Glomerular endothelial cell (primary cell): ENCODE measurements at regions not wholly inside any gene's neighbourhood (a gene's known extent, or its start where the extent isn't known, plus 50 kb on each side); places are given as distances from the start of the nearest gene placed in this dataset.

Source experiments
- DNase-seq: peaks from one replicate; pipeline ENCODE4 v3.0.0-alpha.2; 2011; ENCODE audit warnings: low read depth, low spot score; ENCODE audit errors: extremely low read depth

GRCh38 chr9:127553793-127554192 is 58.3 kb upstream of the STXBP1 start:
- no peak for DNase-seq

GRCh38 chr9:127554966-127555839 is 56.9 kb upstream of the STXBP1 start:
- no peak for DNase-seq

DNA sequence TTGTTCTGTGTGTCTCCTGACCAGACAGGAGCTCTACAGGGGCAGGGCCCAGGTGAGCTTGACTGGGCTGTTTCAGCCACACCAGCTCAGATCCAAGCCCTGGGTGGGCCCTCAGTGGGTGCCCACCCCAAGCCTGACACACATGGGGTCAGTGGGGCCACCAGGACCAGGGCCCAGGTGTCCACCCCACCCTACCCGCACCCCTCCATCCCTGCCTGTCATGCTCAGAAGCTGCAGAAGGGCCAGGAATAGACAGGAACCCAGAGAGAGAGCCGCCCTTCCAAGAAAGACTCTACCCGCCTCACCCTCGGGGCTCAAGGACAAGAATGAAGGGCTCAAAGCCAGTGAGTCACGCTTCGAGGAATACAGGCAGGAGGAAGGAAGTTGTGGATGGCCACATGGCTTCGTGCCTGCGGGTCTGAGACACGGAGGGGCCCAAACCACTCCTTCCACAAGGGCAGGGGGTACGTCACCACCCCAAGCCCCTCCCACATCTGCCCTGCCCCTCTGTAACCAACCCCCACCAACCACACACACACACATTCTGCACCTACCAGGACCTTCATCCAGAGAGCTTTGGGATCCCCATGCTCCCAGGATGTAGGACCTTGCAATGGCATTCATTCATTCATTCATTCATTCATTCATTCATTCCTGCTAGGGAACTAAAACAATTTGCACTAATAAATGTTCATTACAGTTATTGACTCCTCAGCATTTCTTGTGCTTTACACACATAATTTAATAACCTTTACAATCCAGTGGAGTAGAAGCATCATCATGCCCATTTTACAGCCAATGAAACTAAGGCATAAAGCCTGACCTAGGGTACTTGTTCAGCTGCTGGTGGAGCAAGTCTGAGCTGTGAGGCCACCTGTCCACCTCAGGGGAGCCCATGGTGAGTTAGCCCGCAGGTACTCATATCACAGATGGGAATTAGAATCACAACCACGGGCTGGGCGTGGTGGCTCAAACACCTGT is 55.9 kb upstream of the STXBP1 start:
- DNase-seq: peak; percentile 61

DNA sequence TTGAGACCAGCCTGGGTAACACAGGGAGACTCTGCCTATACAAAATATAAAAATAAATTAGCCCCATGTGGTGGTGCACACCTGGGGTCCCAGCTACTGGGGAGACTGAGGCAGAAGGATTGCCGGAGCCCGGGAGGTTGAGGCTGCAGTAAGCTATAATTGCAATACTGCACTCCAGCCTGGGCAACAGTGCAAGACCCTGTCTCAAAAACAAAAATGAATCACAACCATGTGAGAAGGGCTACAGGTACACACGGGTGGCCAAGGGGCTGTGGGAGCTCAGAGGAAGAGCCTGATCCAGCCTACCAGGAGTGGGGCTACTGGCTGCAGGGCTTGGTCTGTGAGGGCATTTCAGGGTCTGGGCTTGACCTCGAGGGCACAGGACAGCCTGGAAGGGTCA is 55.2 kb upstream of the STXBP1 start:
- no peak for DNase-seq

GRCh38 chr9:127557466-127557869 is 54.6 kb upstream of the STXBP1 start:
- DNase-seq: no peak

GRCh38 chr9:127557998-127558546 is 54.0 kb upstream of the STXBP1 start:
- DNase-seq: no peak

DNA sequence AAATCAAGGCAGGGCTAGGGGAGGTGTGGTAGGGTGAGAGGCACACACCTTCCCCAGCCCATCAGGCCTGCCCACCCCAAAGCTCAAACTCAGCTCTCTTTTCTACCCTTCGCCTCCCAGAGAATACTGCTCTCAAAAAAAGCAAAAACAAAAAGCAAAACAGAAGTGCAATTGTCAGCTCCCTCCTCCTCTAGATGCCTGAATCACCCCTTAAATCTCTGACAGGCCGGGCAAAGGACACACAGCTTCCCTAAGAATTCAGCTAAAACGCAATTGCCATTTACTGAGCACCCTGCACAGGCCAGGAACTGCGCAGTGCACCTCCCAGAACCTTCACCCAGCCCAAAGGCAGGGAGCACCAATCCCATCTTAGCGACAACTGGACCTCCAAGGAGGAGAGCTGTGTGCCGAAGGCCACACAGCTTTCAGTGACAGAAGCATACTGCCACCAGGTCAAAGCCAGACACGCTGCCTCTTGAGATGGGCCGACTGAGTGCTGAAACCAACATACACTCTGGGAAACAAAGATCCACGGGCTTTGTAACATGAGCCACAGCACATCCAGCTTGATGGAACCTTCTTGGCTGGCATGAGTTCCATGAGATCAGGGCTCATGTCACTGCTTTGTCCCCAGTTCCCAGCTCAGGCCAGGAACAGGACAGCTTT is 53.4 kb upstream of the STXBP1 start:
- DNase-seq: no peak

- no peak for DNase-seq
These were observed 52.8 kb upstream of the STXBP1 start for GRCh38 chr9:127559247-127559680.

DNA sequence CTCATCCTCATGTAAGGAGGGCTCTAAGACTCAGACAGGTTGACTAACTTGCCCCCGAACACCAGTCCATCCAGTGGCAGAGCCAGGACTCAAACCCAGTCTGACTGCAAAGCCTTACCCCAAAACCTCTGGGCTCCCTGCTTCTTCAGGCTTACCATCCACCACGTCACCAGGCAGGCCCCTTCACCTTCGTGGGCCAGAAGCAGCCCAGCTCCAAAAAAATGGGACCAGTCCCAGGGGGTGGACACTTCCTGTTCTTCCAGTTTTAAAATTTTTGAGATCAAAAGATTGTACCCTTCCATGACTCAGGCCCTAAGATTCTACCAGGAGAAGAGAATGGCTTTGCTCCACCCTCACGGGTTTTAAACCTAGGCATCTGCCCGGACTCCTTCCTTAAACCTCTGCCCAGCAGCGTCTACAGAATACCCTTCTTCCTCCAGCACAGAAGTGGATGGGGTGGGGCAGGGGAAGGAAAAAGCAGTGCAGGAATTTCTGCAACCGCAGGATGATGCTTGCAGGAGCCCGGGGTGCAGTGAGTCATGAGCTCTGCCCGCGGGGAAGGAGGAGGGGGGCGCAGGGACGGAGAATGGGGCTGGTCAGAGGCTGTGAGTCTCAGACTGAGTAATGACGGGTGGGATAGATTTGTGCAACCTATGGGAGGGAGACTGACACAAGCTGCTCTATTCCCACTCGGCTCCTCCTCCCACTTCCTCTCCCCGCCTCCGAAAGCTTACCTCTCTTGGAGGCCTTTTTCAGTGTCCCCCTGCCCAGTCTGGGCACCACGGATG is 50.4 kb upstream of the STXBP1 start:
- DNase-seq: peak; percentile 63
